Activated naive CD4-positive, alpha-beta T cell treated with anti-CD3 and anti-CD28 coated beads, Interleukin-2, amount 10 ng/mL, durations not matched to agents 7 days and 5 days (primary cell): ENCODE measurements at regions not wholly inside any gene's neighbourhood (a gene's known extent, or its start where the extent isn't known, plus 50 kb on each side); places are given as distances from the start of the nearest gene placed in this dataset.

Experiments used
- CTCF ChIA-PET: fragments of 350-600 bp; sonication (Branson Sonifier 250); formaldehyde crosslinking; loops from one replicate; lab custom pipeline; 2021; ENCODE audit warnings: antibody characterized with exemption; lab: Charles Lee
- DNase-seq: peaks from one replicate; pipeline ENCODE4 v3.0.0-alpha.2; 2020
- H3K27ac Mint-ChIP-seq: one replicate; pipeline ENCODE4 v1.8.0; 2021; ENCODE audit warnings: mild to moderate bottlenecking, moderate library complexity, mixed read lengths
- H3K27me3 Mint-ChIP-seq: one replicate; pipeline ENCODE4 v1.8.0; 2021; ENCODE audit warnings: mild to moderate bottlenecking, mixed read lengths
- H3K36me3 Mint-ChIP-seq: one replicate; pipeline ENCODE4 v1.8.0; 2021; ENCODE audit warnings: mixed read lengths
- H3K4me1 Mint-ChIP-seq: one replicate; pipeline ENCODE4 v1.8.0; 2021; ENCODE audit warnings: mixed read lengths
- H3K4me3 Mint-ChIP-seq: one replicate; pipeline ENCODE4 v1.8.0; 2021; ENCODE audit warnings: mild to moderate bottlenecking, moderate library complexity, mixed read lengths
- H3K9me3 Mint-ChIP-seq: one replicate; pipeline ENCODE4 v1.8.0; 2021; ENCODE audit warnings: mixed read lengths

DNA sequence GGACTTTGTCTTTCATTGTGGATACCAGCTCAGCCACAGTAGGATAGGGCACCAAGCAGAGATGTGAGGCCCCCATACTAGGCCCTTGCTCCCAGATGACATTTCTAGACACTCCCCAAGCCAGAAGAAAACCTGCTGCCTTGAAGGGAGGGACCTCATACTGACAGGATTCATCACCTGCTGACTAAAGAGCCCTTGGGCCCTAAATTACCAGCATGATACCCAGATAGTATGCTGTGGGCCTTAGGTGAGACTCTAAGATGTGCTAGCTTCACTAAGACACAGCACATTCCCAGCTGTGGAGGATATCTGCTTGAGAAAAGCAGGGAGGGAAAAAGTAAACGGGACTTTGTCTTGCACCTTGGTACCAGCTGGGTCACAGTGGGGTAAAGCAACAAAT is 324.0 kb downstream of the TBL1XR1 start:
- H3K4me1 Mint-ChIP-seq: peaks cover 2% of the 10 kb centered on the region
- H3K36me3 Mint-ChIP-seq: no peaks in the 10 kb centered on the region
- H3K9me3 Mint-ChIP-seq: no peaks in the 10 kb centered on the region
- H3K4me3 Mint-ChIP-seq: no peak overlapping the region
- no peak overlapping the region for H3K27ac Mint-ChIP-seq
- no peaks in the 10 kb centered on the region for H3K27me3 Mint-ChIP-seq
- DNase-seq: no peak
- CTCF ChIA-PET: interaction anchor here (0.9 to 3.8 kb wide), 10 partner anchors 9 to 643 kb away, joined by 3 to 37 read pairs (median 4); no protein-coding TSS in a partner anchor

DNA sequence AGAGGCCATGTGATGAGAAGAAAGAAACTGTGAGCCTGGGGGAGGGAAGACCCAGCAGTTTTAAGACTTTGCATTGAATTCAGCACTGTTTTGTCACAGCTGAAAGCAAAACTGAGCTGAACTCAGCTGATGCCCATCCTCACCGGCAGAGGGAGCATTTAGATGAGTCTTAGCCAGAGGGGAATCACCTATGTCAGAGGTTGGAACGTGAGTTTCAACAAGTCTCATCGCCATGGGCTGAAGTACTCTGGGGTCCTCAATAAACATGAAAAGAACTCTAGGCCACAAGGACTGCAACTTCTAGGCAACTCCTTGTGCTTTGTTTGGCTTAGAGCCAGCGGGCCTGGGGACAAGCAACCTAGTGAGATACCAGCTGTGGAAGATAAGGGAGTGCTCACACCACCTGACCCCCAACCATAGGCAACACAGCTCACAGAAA is 324.5 kb downstream of the TBL1XR1 start:
- H3K27ac Mint-ChIP-seq: no peak overlapping the region
- no peak overlapping the region for H3K4me3 Mint-ChIP-seq

GRCh38 chr3:176870451-176870850 is 326.8 kb downstream of the TBL1XR1 start:
- no peak overlapping the region for H3K4me3 Mint-ChIP-seq
- no peaks in the 10 kb centered on the region for H3K9me3 Mint-ChIP-seq
- no peaks in the 10 kb centered on the region for H3K27me3 Mint-ChIP-seq
- DNase-seq: no peak
- no peaks in the 10 kb centered on the region for H3K36me3 Mint-ChIP-seq
- peaks cover 2% of the 10 kb centered on the region for H3K4me1 Mint-ChIP-seq
- no peak overlapping the region for H3K27ac Mint-ChIP-seq
- CTCF ChIA-PET: interaction anchor here (0.7 to 3.8 kb wide), 3 partner anchors 68 to 1215 kb away, joined by 3 to 37 read pairs (median 3); no protein-coding TSS in a partner anchor

More for the DNA sequence above, 324.5 kb downstream of the TBL1XR1 start:
- peaks cover 2% of the 10 kb centered on the region for H3K4me1 Mint-ChIP-seq
- H3K9me3 Mint-ChIP-seq: no peaks in the 10 kb centered on the region
- CTCF ChIA-PET: interaction anchor here (0.6 to 3.8 kb wide), 12 partner anchors 9 to 1512 kb away, joined by 3 to 37 read pairs (median 4); no protein-coding TSS in a partner anchor
- peak; percentile 71 for DNase-seq
- no peaks in the 10 kb centered on the region for H3K36me3 Mint-ChIP-seq
- no peaks in the 10 kb centered on the region for H3K27me3 Mint-ChIP-seq

DNA sequence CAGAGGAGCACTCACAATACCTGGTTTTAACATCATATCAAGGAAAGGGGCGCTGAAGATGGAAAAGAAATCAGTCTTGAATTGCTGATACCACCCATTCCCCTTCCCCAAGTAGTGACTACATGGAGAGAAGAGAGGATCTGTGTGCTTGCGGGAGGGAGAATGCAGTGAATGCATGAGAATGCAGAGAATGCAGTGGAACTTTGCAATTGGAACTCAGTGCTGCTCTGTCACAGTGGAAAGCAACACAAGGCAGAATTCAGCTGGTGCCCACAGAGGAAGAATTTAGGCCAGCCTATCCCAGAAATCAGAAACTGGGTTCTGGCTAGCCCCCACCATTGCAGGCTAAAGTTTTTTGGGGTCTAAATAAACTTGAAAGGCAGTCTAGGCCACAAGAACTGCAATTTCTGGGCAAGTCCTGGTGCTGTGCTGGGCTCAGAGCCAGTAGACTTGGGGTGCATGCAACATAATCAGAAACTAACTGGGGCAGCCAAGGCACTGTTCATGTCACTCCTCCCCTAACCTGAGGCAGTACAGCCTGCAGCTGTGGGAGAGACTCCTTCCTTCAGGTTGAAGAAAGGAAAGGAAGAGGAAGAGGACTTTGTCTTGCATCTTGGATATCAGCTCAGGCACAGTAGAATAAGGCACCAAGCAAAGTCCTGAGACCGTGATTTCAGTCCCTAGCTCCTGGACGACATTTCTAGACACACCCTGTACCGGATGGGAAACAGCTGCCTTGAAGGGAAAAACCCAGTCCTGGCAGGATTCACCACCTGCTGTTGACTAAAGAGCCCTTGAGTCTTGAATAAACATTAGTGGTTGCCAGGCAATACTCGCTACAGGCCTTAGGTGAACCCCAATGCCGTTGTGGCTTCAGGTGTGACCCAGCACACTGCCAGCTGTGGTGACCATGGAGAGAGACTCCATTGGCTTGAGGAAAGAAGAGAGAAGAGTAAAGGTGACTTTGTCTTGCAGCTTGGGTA is 329.3 kb downstream of the TBL1XR1 start:
- CTCF ChIA-PET: no interaction called here
- H3K4me3 Mint-ChIP-seq: no peak overlapping the region
- no peak for DNase-seq

DNA sequence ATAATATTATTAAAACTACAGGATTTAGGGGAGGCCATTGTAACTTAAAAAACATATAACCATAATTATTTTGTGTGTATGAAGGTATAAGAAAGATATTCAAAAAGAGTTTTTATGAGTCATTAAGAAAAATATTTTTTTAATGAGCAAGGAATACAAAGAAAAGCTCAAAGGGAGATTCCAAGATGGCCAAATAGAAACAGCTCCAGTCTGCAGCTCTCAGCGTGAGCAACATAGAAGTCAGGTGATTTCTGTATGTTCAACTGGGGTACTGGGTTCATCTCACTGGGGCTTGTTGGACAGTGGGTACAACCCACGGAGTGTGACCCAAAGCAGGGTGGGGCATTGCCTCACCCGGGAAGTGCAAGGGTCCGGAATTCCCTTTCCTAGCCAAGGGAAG is 336.1 kb downstream of the TBL1XR1 start:
- H3K27ac Mint-ChIP-seq: no peak overlapping the region
- H3K4me3 Mint-ChIP-seq: no peak overlapping the region
- no peaks in the 10 kb centered on the region for H3K36me3 Mint-ChIP-seq
- H3K9me3 Mint-ChIP-seq: no peaks in the 10 kb centered on the region
- CTCF ChIA-PET: no interaction called here
- no peak for DNase-seq
- no peaks in the 10 kb centered on the region for H3K4me1 Mint-ChIP-seq
- H3K27me3 Mint-ChIP-seq: no peaks in the 10 kb centered on the region

More for the DNA sequence above, 329.3 kb downstream of the TBL1XR1 start:
- Mint-ChIP-seq H3K4me1 (peaks cover 2% of the 10 kb centered on the region), H3K36me3 (no peaks in the 10 kb centered on the region), H3K9me3 (no peaks in the 10 kb centered on the region), H3K27ac (no peak overlapping the region), H3K27me3 (no peaks in the 10 kb centered on the region)

GRCh38 chr3:176856721-176857120 is 340.6 kb downstream of the TBL1XR1 start:
- Mint-ChIP-seq H3K4me3 (no peak overlapping the region), H3K36me3 (no peaks in the 10 kb centered on the region), H3K9me3 (no peaks in the 10 kb centered on the region), H3K27me3 (no peaks in the 10 kb centered on the region), H3K4me1 (no peaks in the 10 kb centered on the region), H3K27ac (no peak overlapping the region)
- no peak for DNase-seq
- CTCF ChIA-PET: interaction anchor here (1.9 kb wide), 1 partner anchor 16 kb away, joined by 8 read pairs; no protein-coding TSS in a partner anchor

DNA sequence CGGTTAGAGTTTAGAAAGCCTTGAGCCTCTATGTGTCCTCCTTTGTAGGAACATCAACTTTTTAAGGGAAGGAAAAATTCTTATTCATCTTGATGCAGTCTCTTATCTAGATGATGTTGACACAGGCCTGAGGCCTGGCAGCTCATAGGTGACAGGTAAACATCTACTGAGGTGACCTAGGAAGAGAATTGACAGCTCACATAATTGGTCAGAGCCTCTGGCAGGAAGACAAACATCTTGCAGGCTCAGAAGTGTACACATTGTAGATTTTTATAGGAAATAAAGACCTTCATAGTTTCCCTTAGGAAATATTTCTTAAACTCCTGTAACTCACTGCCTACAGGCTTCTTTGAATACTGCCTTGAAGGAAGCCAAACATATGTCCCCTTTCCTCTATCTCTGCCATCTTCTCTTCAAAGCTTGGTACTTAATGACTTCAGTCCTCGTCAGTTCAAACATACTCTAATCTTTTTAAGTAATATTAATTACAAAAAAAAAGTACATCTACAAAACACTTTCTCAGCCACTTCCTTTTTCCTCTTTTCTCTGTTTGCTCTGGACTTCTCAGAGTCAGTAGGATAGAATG is 341.3 kb downstream of the TBL1XR1 start:
- H3K4me1 Mint-ChIP-seq: no peaks in the 10 kb centered on the region
- H3K27ac Mint-ChIP-seq: no peak overlapping the region
- CTCF ChIA-PET: interaction anchor here (1.9 kb wide), 1 partner anchor 17 kb away, joined by 8 read pairs; no protein-coding TSS in a partner anchor
- H3K36me3 Mint-ChIP-seq: no peaks in the 10 kb centered on the region
- no peaks in the 10 kb centered on the region for H3K27me3 Mint-ChIP-seq
- H3K4me3 Mint-ChIP-seq: no peak overlapping the region
- no peak for DNase-seq
- no peaks in the 10 kb centered on the region for H3K9me3 Mint-ChIP-seq

DNA sequence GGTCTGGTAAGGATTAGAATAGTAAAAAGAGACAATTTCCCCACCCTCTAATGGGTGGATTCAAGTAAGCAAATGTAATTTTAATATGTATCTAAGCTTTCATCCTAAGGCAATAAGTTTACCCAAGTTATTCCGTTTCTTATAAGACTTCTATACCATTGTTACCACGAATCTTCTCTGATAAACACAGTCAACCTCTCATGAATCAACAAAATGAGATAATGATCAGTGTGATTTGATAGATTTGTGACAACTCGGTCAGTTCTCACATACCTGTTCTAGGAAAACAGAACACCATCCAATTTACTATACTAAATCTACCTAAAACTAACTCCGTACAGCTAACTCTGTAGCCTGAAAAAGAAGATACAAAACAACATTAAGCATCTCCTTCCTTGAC is 342.1 kb downstream of the TBL1XR1 start:
- Mint-ChIP-seq H3K4me3 (no peak overlapping the region), H3K36me3 (no peaks in the 10 kb centered on the region), H3K4me1 (no peaks in the 10 kb centered on the region), H3K27me3 (no peaks in the 10 kb centered on the region), H3K27ac (no peak overlapping the region), H3K9me3 (no peaks in the 10 kb centered on the region)
- DNase-seq: no peak
- CTCF ChIA-PET: interaction anchor here (1.9 kb wide), 1 partner anchor 18 kb away, joined by 8 read pairs; no protein-coding TSS in a partner anchor

- Mint-ChIP-seq H3K27me3 (no peaks in the 10 kb centered on the region), H3K27ac (no peak overlapping the region), H3K36me3 (no peaks in the 10 kb centered on the region), H3K4me1 (no peaks in the 10 kb centered on the region), H3K4me3 (no peak overlapping the region), H3K9me3 (no peaks in the 10 kb centered on the region)
- DNase-seq: no peak
- CTCF ChIA-PET: no interaction called here
These were observed 346.8 kb downstream of the TBL1XR1 start for GRCh38 chr3:176850498-176850897.

GRCh38 chr3:176848431-176849214 is 348.7 kb downstream of the TBL1XR1 start:
- no peak overlapping the region for H3K4me3 Mint-ChIP-seq
- CTCF ChIA-PET: no interaction called here
- no peaks in the 10 kb centered on the region for H3K36me3 Mint-ChIP-seq
- no peaks in the 10 kb centered on the region for H3K4me1 Mint-ChIP-seq
- H3K9me3 Mint-ChIP-seq: no peaks in the 10 kb centered on the region
- DNase-seq: no peak
- no peaks in the 10 kb centered on the region for H3K27me3 Mint-ChIP-seq
- no peak overlapping the region for H3K27ac Mint-ChIP-seq

GRCh38 chr3:176842914-176843313 is 354.4 kb downstream of the TBL1XR1 start:
- Mint-ChIP-seq H3K27ac (no peak overlapping the region), H3K27me3 (no peaks in the 10 kb centered on the region), H3K4me3 (no peak overlapping the region), H3K36me3 (no peaks in the 10 kb centered on the region), H3K9me3 (no peaks in the 10 kb centered on the region), H3K4me1 (no peaks in the 10 kb centered on the region)
- CTCF ChIA-PET: no interaction called here
- DNase-seq: no peak

DNA sequence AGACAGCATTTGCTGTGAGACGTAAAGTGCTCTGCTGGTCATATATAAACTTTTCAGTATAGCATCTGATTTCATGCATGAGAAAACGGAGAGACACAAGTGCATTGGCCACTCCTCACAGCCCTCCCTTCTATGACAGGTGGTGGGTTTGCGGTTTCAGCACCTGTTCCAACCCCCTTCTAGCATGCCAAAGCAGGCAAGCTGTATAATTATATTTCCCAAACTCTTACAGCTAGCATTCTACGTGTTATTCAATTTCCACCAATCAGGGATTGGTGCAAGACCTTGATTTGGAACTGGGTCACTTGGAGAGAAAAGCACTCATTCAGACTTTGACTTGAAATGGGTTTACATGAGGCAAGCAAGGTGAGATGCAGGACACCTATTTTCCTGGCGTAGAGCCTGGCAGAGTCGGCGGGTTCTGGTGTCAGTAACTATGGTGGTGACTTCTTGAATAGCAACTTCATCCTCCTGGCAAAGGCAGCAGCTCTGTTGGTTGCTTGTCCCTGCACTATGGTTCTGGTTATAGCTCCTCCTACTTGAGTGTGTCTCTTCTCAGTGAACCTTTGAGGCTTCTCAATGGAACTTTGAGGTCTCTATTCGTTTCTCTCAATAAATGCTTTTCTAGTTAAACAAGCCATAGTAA is 356.5 kb downstream of the TBL1XR1 start:
- Mint-ChIP-seq H3K36me3 (no peaks in the 10 kb centered on the region), H3K27me3 (no peaks in the 10 kb centered on the region), H3K9me3 (no peaks in the 10 kb centered on the region), H3K4me1 (no peaks in the 10 kb centered on the region), H3K4me3 (no peak overlapping the region), H3K27ac (no peak overlapping the region)
- no peak for DNase-seq
- CTCF ChIA-PET: interaction anchor here (1.7 kb wide), 1 partner anchor 32 kb away, joined by 4 read pairs; no protein-coding TSS in a partner anchor

- Mint-ChIP-seq H3K27me3 (no peaks in the 10 kb centered on the region), H3K27ac (no peak overlapping the region), H3K9me3 (no peaks in the 10 kb centered on the region), H3K4me1 (no peaks in the 10 kb centered on the region), H3K4me3 (no peak overlapping the region), H3K36me3 (no peaks in the 10 kb centered on the region)
- no peak for DNase-seq
- CTCF ChIA-PET: interaction anchor here (1.7 kb wide), 1 partner anchor 33 kb away, joined by 4 read pairs; no protein-coding TSS in a partner anchor
These were observed 357.4 kb downstream of the TBL1XR1 start for GRCh38 chr3:176839901-176840300.
